Aorta (tissue), 5 donors: ENCODE measurements at regions not wholly inside any gene's neighbourhood (a gene's known extent, or its start where the extent isn't known, plus 50 kb on each side); places are given as distances from the start of the nearest gene placed in this dataset.

ENCODE experiments used
- ATAC-seq: fragments of 200-7000 bp; cut with Tn5 transposase; one replicate; pipeline ENCODE4 v1.9.1; 2022; ENCODE audit warnings: moderate library complexity; ENCODE audit not compliant: low FRiP score
- DNase-seq, 2 donors: peaks; one replicate each; pipeline ENCODE4 v3.0.0-alpha.2; 2020
- H3K27ac ChIP-seq, 2 donors: one replicate each; pipeline ENCODE4 v1.5.1; 2013; ENCODE audit warnings: low read length in 2 of 2, mild to moderate bottlenecking in 2 of 2, moderate library complexity in 2 of 2, control low read depth in 1 of 2, inconsistent platforms in 1 of 2, low read depth in 1 of 2
- H3K27me3 ChIP-seq, 2 donors: one replicate each; pipeline ENCODE4 v1.6.1; 2013; ENCODE audit warnings: control low read depth in 1 of 2, low read length in 1 of 2, mild to moderate bottlenecking in 1 of 2, moderate library complexity in 1 of 2; ENCODE audit not compliant: insufficient read depth in 2 of 2, control insufficient read depth in 1 of 2
- H3K36me3 ChIP-seq, 2 donors: one replicate each; pipeline ENCODE4 v1.6.1; 2013; ENCODE audit warnings: control low read depth in 1 of 2, low read length in 1 of 2, mild to moderate bottlenecking in 1 of 2; ENCODE audit not compliant: insufficient read depth in 2 of 2, control insufficient read depth in 1 of 2
- H3K4me1 ChIP-seq, 2 donors: one replicate each; pipeline ENCODE4 v1.6.1; 2013; ENCODE audit warnings: low read length in 2 of 2, control low read depth in 1 of 2, mild to moderate bottlenecking in 1 of 2, moderate library complexity in 1 of 2; ENCODE audit not compliant: insufficient read depth in 2 of 2, control insufficient read depth in 1 of 2
- H3K4me3 ChIP-seq, 2 donors: one replicate each; pipeline ENCODE4 v1.5.1; 2013; ENCODE audit warnings: low read length in 2 of 2, control low read depth in 1 of 2, mild to moderate bottlenecking in 1 of 2
- H3K9me3 ChIP-seq: one replicate; pipeline ENCODE4 v1.6.1; 2013; ENCODE audit warnings: mild to moderate bottlenecking, low read length; ENCODE audit not compliant: control insufficient read depth
- whole genome bisulfite sequencing, 2 donors: extraction: QIAGEN DNeasy Blood & Tissue Kit; methylation state at CpG; one replicate each; pipeline ENCODE4 v1.1.7; 2013; 5-methylcytosine and 5-hydroxymethylcytosine counted together
- intact Hi-C, 2 donors: fragments of 100-400 bp; cut with DNase I; formaldehyde crosslinking; loops; one replicate each; pipeline versions ENCODE4 v1.14.2 to v1.15.0; 2022
- donor health status: healthy with polysubstance abuse.
- donor health status: Bipolar disorder and iron deficiency.
- donor health status: DM: no; HTN: no; CAD: no.
- donor health status: DM: no; HTN: no; CAD: no.
- donor health status: DM: yes; HTN: yes; CAD: no.

DNA sequence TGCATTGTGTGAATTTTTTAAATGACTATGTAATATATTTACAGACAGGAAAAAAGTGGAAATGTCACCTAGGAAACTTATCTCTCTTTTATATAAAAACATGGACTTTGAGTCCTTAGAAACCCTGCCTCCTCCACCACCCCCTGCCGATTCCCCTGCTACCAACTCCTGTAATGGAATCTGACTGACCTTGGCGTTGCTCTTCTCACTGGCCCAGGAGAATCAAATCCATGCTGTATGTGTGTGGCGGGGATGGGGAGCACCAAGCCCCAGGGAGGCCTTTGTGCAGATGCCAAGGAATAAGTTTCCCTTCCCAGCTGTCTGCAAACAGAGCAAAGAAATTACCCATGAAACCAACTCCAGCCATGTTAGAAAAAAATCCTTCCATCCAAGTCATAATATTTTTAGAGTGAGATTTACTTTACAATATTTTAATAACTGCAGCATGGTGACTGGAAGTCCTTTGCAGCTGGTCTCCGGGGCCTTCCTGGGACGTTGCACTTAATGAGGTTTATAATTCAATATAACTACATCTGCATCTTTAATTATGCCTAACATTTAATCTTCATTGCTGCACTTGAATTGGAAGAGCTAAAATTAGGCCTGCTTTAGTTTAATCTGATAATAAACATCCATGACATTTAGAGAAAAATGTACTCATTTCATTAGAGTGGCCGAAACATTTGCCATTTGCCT is 111.4 kb upstream of the CACUL1 start:
- H3K4me3 ChIP-seq = no peak overlapping the region
- H3K9me3 ChIP-seq = no peaks in the 10 kb centered on the region
- H3K4me1 ChIP-seq = peaks cover 2 to 3% of the 10 kb centered on the region in 2 donors
- WGBS, 2 donors = 9 to 18% methylated on average over 6 of the region's 6 CpGs
- no peak for DNase-seq
- H3K36me3 ChIP-seq = no peaks in the 10 kb centered on the region
- no peak for ATAC-seq
- no peak overlapping the region for H3K27ac ChIP-seq
- no peaks in the 10 kb centered on the region for H3K27me3 ChIP-seq
- intact Hi-C loops = no loop called here

DNA sequence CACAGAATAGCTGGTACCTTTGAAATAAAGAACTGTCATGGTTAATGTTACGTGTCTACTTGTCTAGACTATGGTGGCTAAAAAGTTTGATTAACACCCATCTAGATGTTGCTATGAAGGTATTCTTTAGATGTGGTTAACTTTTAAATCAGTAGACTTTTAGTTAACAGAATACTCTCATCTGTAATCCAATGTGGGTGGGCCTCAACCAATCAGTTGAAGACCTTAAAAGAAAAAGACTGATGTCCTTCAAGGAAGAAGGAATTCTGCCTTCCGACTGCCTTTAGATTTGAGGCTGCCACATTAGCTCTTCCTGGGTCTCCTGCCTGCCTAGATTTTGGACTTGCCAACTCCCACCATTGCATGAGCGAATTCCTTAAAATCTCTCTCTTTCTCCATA is 113.0 kb upstream of the CACUL1 start:
- Histone ChIP-seq H3K4me3 (no peak overlapping the region), H3K4me1 (peaks cover 2 to 6% of the 10 kb centered on the region in 2 donors), H3K36me3 (no peaks in the 10 kb centered on the region), H3K27ac (no peak overlapping the region), H3K27me3 (no peaks in the 10 kb centered on the region), H3K9me3 (no peaks in the 10 kb centered on the region)
- DNase-seq = no peak
- intact Hi-C loops = no loop called here
- ATAC-seq = no peak
- WGBS, 2 donors = 95 to 98% methylated on average over 3 of the region's 3 CpGs

DNA sequence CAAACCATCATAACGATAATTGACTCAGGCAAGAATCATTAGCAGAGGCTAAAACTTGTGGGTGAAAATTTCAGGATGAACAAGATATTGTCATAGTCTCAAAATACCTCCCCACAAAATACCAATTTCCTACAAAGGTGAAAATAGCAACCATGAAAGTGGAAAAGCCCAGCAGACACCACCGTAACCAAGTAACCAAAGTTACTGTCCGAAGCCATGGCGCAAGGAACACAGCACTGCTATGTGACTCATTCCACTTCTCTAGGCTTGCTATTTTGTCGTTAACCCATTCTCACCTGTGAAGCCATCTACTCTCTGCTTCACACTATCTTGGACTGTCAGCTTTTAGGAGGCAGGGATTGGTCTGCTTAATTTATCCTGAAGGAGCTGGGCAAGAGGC is 113.8 kb upstream of the CACUL1 start:
- H3K36me3 ChIP-seq = no peaks in the 10 kb centered on the region
- peaks cover 2 to 7% of the 10 kb centered on the region in 2 donors for H3K4me1 ChIP-seq
- H3K9me3 ChIP-seq = no peaks in the 10 kb centered on the region
- WGBS, 2 donors = 75 to 96% methylated on average over 5 of the region's 5 CpGs
- no peak overlapping the region for H3K27ac ChIP-seq
- no peak overlapping the region for H3K4me3 ChIP-seq
- no peak for DNase-seq
- no peaks in the 10 kb centered on the region for H3K27me3 ChIP-seq
- ATAC-seq = no peak
- intact Hi-C loops = no loop called here

DNA sequence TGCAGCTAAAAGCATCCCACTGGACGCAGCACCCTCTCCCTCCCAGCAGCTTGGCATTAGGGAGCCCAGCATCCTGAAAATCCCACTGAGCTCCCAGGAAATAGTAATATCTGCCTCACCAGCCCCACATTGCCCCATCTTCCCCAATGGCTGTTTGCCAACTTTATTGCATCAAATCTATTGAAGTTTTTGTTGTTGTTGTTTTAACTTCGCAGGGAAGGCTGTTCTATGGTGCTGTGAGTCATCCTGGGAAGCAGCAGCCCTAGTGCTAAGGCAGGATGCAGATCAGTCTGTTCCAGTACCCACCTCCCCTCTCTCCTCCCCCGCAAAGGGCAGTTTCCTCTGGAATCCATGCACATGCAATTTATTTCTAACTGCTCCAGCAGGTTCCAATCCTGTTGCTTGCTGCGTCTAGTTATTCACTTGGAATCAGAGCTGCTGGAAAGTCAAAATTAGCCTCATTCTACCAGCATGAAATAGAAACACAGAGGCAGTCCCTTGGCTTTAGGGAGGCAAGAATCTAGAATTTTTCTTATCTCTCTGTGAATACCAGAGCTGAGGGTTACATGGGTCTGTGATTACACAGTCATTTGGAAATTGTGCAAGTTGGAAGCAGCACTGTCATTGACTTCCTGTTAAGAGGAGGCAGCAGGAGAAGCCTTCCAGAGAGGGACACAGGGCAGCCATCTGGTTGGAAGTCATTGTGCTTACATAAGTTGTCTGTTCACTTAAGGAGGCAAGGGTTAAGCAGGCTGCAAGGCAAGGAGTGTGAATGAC is 115.9 kb upstream of the CACUL1 start:
- peaks cover 2 to 9% of the 10 kb centered on the region in 2 donors for H3K4me1 ChIP-seq
- intact Hi-C loops = loop anchor here in 1 of 2 donors (10.0 kb wide), 1 partner anchor 154 kb away; the partner anchor contains the start of gene NANOS1
- peak overlapping the region in 1 of 2 donors; percentile 52 for H3K27ac ChIP-seq
- ATAC-seq = peak; percentile 60
- no peak for DNase-seq
- peaks cover 1% of the 10 kb centered on the region for H3K9me3 ChIP-seq
- WGBS, 2 donors = 19 to 21% methylated on average over 4 of the region's 4 CpGs
- no peak overlapping the region for H3K4me3 ChIP-seq
- no peaks in the 10 kb centered on the region for H3K36me3 ChIP-seq
- H3K27me3 ChIP-seq = no peaks in the 10 kb centered on the region

DNA sequence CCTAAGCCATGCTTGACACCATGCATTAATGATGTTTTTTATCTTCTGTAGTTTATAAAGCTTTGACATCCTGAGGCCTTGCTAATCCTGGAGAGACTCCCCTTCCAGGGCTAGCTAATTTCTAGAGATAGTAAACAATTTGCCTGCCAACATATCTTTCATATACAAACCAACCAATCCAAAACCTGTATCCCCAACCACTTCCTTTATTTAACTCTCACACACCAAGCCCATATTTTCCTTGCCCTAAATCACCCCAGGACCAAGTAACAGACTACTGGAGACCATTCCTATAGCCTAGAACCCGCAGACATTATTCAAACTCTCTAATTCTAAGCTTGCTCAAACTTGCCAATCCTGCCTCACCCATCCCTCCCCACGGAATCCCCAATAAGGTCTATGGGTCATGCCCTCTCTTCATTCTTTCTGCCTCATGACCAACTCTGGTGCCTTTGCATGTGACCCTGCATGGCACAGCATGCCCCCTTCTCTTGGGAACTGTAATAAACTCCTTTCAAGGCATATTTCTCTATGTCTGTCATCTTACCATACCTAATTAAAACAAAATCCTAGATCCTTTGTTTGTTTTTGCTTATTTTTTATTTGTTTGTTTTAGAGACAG is 116.6 kb upstream of the CACUL1 start:
- DNase-seq = no peak
- Histone ChIP-seq H3K36me3 (no peaks in the 10 kb centered on the region), H3K4me1 (peaks cover 0 to 9% of the 10 kb centered on the region in 2 donors), H3K9me3 (peaks cover 1% of the 10 kb centered on the region), H3K27me3 (no peaks in the 10 kb centered on the region), H3K4me3 (no peak overlapping the region), H3K27ac (peak overlapping the region in 1 of 2 donors; percentile 52)
- whole genome bisulfite sequencing, 2 donors = 85 to 86% methylated on average over 2 of the region's 2 CpGs
- intact Hi-C loops = loop anchor here in 1 of 2 donors (10.0 kb wide), 1 partner anchor 153 kb away; the partner anchor contains the start of gene NANOS1
- ATAC-seq = no peak

DNA sequence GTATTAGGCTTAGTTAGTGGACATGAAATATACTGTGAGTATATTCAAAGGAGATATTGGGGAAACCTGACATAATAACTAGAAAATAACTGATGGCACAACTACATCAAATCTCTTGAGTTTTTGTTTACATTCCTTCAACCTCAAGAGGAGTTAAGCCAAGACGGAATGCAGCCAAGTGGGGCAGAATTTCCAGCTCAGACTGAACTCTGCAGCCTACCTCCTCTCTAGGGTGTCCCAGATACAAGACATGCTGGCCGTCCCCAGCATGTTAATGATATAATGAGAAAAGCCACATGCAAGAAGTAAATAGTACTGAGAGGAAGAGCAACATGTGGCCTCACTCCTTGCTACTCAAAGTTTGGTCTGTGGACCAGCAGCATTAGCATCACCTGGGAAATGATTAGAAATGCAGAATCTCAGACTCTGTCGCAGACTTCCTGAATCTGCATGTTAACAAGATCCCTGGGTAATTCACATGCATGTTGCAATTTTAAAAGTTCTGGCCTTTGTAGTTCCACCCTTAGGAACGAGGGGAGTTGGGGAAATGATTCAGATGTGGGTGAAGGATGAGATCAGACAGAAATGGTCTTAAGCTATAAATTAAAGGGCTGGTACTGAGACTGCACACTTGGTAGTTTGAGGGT is 118.4 kb upstream of the CACUL1 start:
- no peak overlapping the region for H3K4me3 ChIP-seq
- no peak for ATAC-seq
- intact Hi-C loops = loop anchor here in 1 of 2 donors (10.0 kb wide), 1 partner anchor 152 kb away; the partner anchor contains the start of gene NANOS1
- H3K36me3 ChIP-seq = no peaks in the 10 kb centered on the region
- H3K27ac ChIP-seq = no peak overlapping the region
- H3K27me3 ChIP-seq = no peaks in the 10 kb centered on the region
- WGBS, 2 donors = 20 to 32% methylated on average over 4 of the region's 4 CpGs
- H3K9me3 ChIP-seq = peaks cover 1% of the 10 kb centered on the region
- H3K4me1 ChIP-seq = peaks cover 0 to 9% of the 10 kb centered on the region in 2 donors
- no peak for DNase-seq

DNA sequence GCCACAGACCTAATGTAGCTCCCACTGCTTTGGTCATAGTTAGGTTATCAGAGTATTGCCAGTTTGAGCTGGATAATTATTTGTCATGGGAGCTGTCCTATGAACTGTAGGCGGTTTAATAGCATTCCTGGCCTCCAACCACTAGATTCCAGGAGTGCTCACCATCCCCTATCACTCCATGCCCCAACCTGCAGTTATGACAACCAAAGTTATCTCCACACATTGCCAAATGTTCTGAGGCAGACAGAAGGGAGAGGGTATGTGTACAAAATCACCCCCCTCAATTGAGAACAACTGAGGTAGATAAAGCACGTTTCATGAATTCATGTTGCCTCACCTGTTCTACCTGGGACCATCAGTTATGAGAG is 119.0 kb upstream of the CACUL1 start:
- Histone ChIP-seq H3K27ac (no peak overlapping the region), H3K9me3 (peaks cover 1% of the 10 kb centered on the region), H3K4me3 (no peak overlapping the region), H3K27me3 (no peaks in the 10 kb centered on the region), H3K4me1 (peaks cover 0 to 9% of the 10 kb centered on the region in 2 donors), H3K36me3 (no peaks in the 10 kb centered on the region)
- WGBS, 2 donors = 88 to 95% methylated on average over 2 of the region's 2 CpGs
- DNase-seq = no peak
- intact Hi-C loops = loop anchor here in 1 of 2 donors (10.0 kb wide), 1 partner anchor 151 kb away; the partner anchor contains the start of gene NANOS1
- ATAC-seq = no peak

DNA sequence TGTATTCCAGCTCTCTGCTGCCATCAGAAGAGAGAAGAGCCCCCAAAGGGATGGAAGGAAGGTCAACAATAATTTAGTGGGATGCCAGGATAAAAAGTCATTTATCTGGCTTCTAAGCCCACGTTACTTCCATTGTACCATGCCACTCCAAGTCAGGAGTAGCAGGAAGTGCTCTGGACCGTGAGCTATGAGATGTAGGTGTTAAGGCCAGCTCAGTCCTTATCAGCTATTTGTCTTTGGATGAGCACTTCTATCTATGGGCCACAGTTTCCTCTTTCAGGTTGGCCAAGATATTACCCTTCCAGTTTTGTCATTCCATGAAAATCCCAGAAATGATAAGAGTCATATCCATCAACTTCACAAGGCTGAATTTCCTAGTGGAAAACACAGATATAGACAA is 119.4 kb upstream of the CACUL1 start:
- 86 to 88% methylated on average over 2 of the region's 2 CpGs for WGBS, 2 donors
- Histone ChIP-seq H3K27ac (no peak overlapping the region), H3K4me1 (peaks cover 0 to 9% of the 10 kb centered on the region in 2 donors), H3K27me3 (no peaks in the 10 kb centered on the region), H3K36me3 (no peaks in the 10 kb centered on the region), H3K9me3 (peaks cover 1% of the 10 kb centered on the region), H3K4me3 (no peak overlapping the region)
- DNase-seq (no peak), ATAC-seq (no peak)
- intact Hi-C loops = loop anchor here in 1 of 2 donors (10.0 kb wide), 1 partner anchor 151 kb away; the partner anchor contains the start of gene NANOS1
